ENCODE measurements at regions not wholly inside any gene's neighbourhood (a gene's known extent, or its start where the extent isn't known, plus 50 kb on each side); places are given as distances from the start of the nearest gene placed in this dataset.
A peak's percentile ranks its signal among the peaks of the same experiment; 100 is the strongest.

GRCh38 chr18:10032331-10033015 is 118.7 kb downstream of the VAPA start:
- peaks cover 18% of the 10 kb centered on the region for H3K4me1 ChIP-seq (ENCODE audit: control insufficient read depth, insufficient read depth, low read length)
- H3K9me3 ChIP-seq (replicated peaks; ENCODE audit: control insufficient read depth, low read depth, low read length) = no peaks in the 10 kb centered on the region
- H3K27ac ChIP-seq (ENCODE audit: low read length) = peak overlapping the region; percentile 35
- no peaks in the 10 kb centered on the region for H3K36me3 ChIP-seq (ENCODE audit: control insufficient read depth, insufficient read depth, low read length)
- DNase-seq = peak; percentile 50
- H3K4me3 ChIP-seq (ENCODE audit: low read length) = peak overlapping the region; percentile 38
- H3K27me3 ChIP-seq (ENCODE audit: control insufficient read depth, insufficient read depth, low read length) = no peaks in the 10 kb centered on the region
- WGBS (ENCODE audit: insufficient coverage) = 10% methylated on average over 41 of the region's 46 CpGs

GRCh38 chr18:10033016-10033399 is 119.2 kb downstream of the VAPA start:
- Histone ChIP-seq H3K27ac (ENCODE audit: low read length) (peak overlapping the region; percentile 35), H3K4me3 (ENCODE audit: low read length) (peak overlapping the region; percentile 38), H3K4me1 (ENCODE audit: control insufficient read depth, insufficient read depth, low read length) (peaks cover 18% of the 10 kb centered on the region), H3K9me3 (replicated peaks; ENCODE audit: control insufficient read depth, low read depth, low read length) (no peaks in the 10 kb centered on the region), H3K36me3 (ENCODE audit: control insufficient read depth, insufficient read depth, low read length) (no peaks in the 10 kb centered on the region), H3K27me3 (ENCODE audit: control insufficient read depth, insufficient read depth, low read length) (no peaks in the 10 kb centered on the region)
- 17% methylated on average over 6 of the region's 9 CpGs for WGBS (ENCODE audit: insufficient coverage)
- DNase-seq = peak; percentile 51

- no peak overlapping the region for H3K27ac ChIP-seq (ENCODE audit: low read length)
- no peaks in the 10 kb centered on the region for H3K27me3 ChIP-seq (ENCODE audit: control insufficient read depth, insufficient read depth, low read length)
- H3K4me3 ChIP-seq (ENCODE audit: low read length) = no peak overlapping the region
- WGBS (ENCODE audit: insufficient coverage) = 64% methylated on average over 9 of the region's 13 CpGs
- no peaks in the 10 kb centered on the region for H3K9me3 ChIP-seq (replicated peaks; ENCODE audit: control insufficient read depth, low read depth, low read length)
- peaks cover 18% of the 10 kb centered on the region for H3K4me1 ChIP-seq (ENCODE audit: control insufficient read depth, insufficient read depth, low read length)
- DNase-seq = no peak
- H3K36me3 ChIP-seq (ENCODE audit: control insufficient read depth, insufficient read depth, low read length) = no peaks in the 10 kb centered on the region
These were observed 121.6 kb downstream of the VAPA start for GRCh38 chr18:10035281-10035991.

GRCh38 chr18:10036479-10036878 is 122.7 kb downstream of the VAPA start:
- Histone ChIP-seq H3K36me3 (ENCODE audit: control insufficient read depth, insufficient read depth, low read length) (no peaks in the 10 kb centered on the region), H3K27ac (ENCODE audit: low read length) (no peak overlapping the region)
- WGBS (ENCODE audit: insufficient coverage) = 82% methylated on average over 3 of the region's 6 CpGs

GRCh38 chr18:10037181-10037580 is 123.4 kb downstream of the VAPA start:
- Histone ChIP-seq H3K27me3 (ENCODE audit: control insufficient read depth, insufficient read depth, low read length) (no peaks in the 10 kb centered on the region), H3K9me3 (replicated peaks; ENCODE audit: control insufficient read depth, low read depth, low read length) (peaks cover 7% of the 10 kb centered on the region), H3K36me3 (ENCODE audit: control insufficient read depth, insufficient read depth, low read length) (no peaks in the 10 kb centered on the region), H3K4me1 (ENCODE audit: control insufficient read depth, insufficient read depth, low read length) (peaks cover 15% of the 10 kb centered on the region), H3K27ac (ENCODE audit: low read length) (no peak overlapping the region), H3K4me3 (ENCODE audit: low read length) (no peak overlapping the region)
- DNase-seq = no peak
- 79% methylated on average over 6 of the region's 6 CpGs for WGBS (ENCODE audit: insufficient coverage)

More at GRCh38 chr18:10036479-10036878, 122.7 kb downstream of the VAPA start:
- Histone ChIP-seq H3K9me3 (replicated peaks; ENCODE audit: control insufficient read depth, low read depth, low read length) (peaks cover 4% of the 10 kb centered on the region), H3K4me3 (ENCODE audit: low read length) (no peak overlapping the region), H3K4me1 (ENCODE audit: control insufficient read depth, insufficient read depth, low read length) (peaks cover 18% of the 10 kb centered on the region), H3K27me3 (ENCODE audit: control insufficient read depth, insufficient read depth, low read length) (no peaks in the 10 kb centered on the region)
- DNase-seq = no peak

GRCh38 chr18:10038268-10038667 is 124.5 kb downstream of the VAPA start:
- Histone ChIP-seq H3K4me3 (ENCODE audit: low read length) (no peak overlapping the region), H3K27me3 (ENCODE audit: control insufficient read depth, insufficient read depth, low read length) (no peaks in the 10 kb centered on the region), H3K4me1 (ENCODE audit: control insufficient read depth, insufficient read depth, low read length) (peaks cover 4% of the 10 kb centered on the region), H3K36me3 (ENCODE audit: control insufficient read depth, insufficient read depth, low read length) (no peaks in the 10 kb centered on the region), H3K9me3 (replicated peaks; ENCODE audit: control insufficient read depth, low read depth, low read length) (peaks cover 10% of the 10 kb centered on the region), H3K27ac (ENCODE audit: low read length) (no peak overlapping the region)
- no peak for DNase-seq
- 69% methylated on average over 2 of the region's 2 CpGs for WGBS (ENCODE audit: insufficient coverage)

- Histone ChIP-seq H3K4me1 (ENCODE audit: control insufficient read depth, insufficient read depth, low read length) (peaks cover 1% of the 10 kb centered on the region), H3K27ac (ENCODE audit: low read length) (no peak overlapping the region), H3K9me3 (replicated peaks; ENCODE audit: control insufficient read depth, low read depth, low read length) (peaks cover 14% of the 10 kb centered on the region), H3K27me3 (ENCODE audit: control insufficient read depth, insufficient read depth, low read length) (no peaks in the 10 kb centered on the region), H3K36me3 (ENCODE audit: control insufficient read depth, insufficient read depth, low read length) (no peaks in the 10 kb centered on the region), H3K4me3 (ENCODE audit: low read length) (no peak overlapping the region)
- no peak for DNase-seq
- 37% methylated on average over 3 of the region's 4 CpGs for WGBS (ENCODE audit: insufficient coverage)
These were observed 126.6 kb downstream of the VAPA start for GRCh38 chr18:10040287-10041011.

- H3K4me1 ChIP-seq (ENCODE audit: control insufficient read depth, insufficient read depth, low read length) = no peaks in the 10 kb centered on the region
- H3K36me3 ChIP-seq (ENCODE audit: control insufficient read depth, insufficient read depth, low read length) = no peaks in the 10 kb centered on the region
- no peak overlapping the region for H3K27ac ChIP-seq (ENCODE audit: low read length)
- peaks cover 14% of the 10 kb centered on the region for H3K9me3 ChIP-seq (replicated peaks; ENCODE audit: control insufficient read depth, low read depth, low read length)
- no peak for DNase-seq
- H3K27me3 ChIP-seq (ENCODE audit: control insufficient read depth, insufficient read depth, low read length) = no peaks in the 10 kb centered on the region
- H3K4me3 ChIP-seq (ENCODE audit: low read length) = no peak overlapping the region
These were observed 127.4 kb downstream of the VAPA start for GRCh38 chr18:10041180-10041579.

GRCh38 chr18:10042492-10042891 is 128.7 kb downstream of the VAPA start:
- peaks cover 2% of the 10 kb centered on the region for H3K27me3 ChIP-seq (ENCODE audit: control insufficient read depth, insufficient read depth, low read length)
- WGBS (ENCODE audit: insufficient coverage) = no CpG with 5 or more reads among the region's 5 CpGs
- H3K4me1 ChIP-seq (ENCODE audit: control insufficient read depth, insufficient read depth, low read length) = no peaks in the 10 kb centered on the region
- peaks cover 14% of the 10 kb centered on the region for H3K9me3 ChIP-seq (replicated peaks; ENCODE audit: control insufficient read depth, low read depth, low read length)
- no peak overlapping the region for H3K27ac ChIP-seq (ENCODE audit: low read length)
- no peak for DNase-seq
- H3K36me3 ChIP-seq (ENCODE audit: control insufficient read depth, insufficient read depth, low read length) = no peaks in the 10 kb centered on the region
- no peak overlapping the region for H3K4me3 ChIP-seq (ENCODE audit: low read length)

- WGBS (ENCODE audit: insufficient coverage) = 100% methylated on average over 1 of the region's 1 CpG
These were observed 130.2 kb downstream of the VAPA start for GRCh38 chr18:10044054-10044453.

More at GRCh38 chr18:10044054-10044453, 130.2 kb downstream of the VAPA start:
- no peak overlapping the region for H3K4me3 ChIP-seq (ENCODE audit: low read length)
- H3K27me3 ChIP-seq (ENCODE audit: control insufficient read depth, insufficient read depth, low read length) = peaks cover 3% of the 10 kb centered on the region
- no peak overlapping the region for H3K27ac ChIP-seq (ENCODE audit: low read length)
- H3K4me1 ChIP-seq (ENCODE audit: control insufficient read depth, insufficient read depth, low read length) = no peaks in the 10 kb centered on the region
- peaks cover 14% of the 10 kb centered on the region for H3K9me3 ChIP-seq (replicated peaks; ENCODE audit: control insufficient read depth, low read depth, low read length)
- no peak for DNase-seq
- H3K36me3 ChIP-seq (ENCODE audit: control insufficient read depth, insufficient read depth, low read length) = no peaks in the 10 kb centered on the region
